GM12865 (cell line): ENCODE measurements at regions not wholly inside any gene's neighbourhood (a gene's known extent, or its start where the extent isn't known, plus 50 kb on each side); places are given as distances from the start of the nearest gene placed in this dataset.

Experiments used
- DNase-seq: peaks from one replicate; pipeline ENCODE4 v3.0.0; 2010; ENCODE audit warnings: low read depth
- H3K4me3 ChIP-seq: 2 replicates; pipeline ENCODE4 v1.5.1; 2011; ENCODE audit warnings: mild to moderate bottlenecking, low read depth, low read length, control low read depth
- TF ChIP-seq, protein P1 (sequence below): IDR thresholded peaks from 2 replicates; pipeline ENCODE4 v1.5.1; 2011; ENCODE audit warnings: low read length, control low read depth, low read depth, inconsistent platforms; ENCODE audit not compliant: insufficient read depth; ENCODE audit errors: missing control alignments

DNA sequence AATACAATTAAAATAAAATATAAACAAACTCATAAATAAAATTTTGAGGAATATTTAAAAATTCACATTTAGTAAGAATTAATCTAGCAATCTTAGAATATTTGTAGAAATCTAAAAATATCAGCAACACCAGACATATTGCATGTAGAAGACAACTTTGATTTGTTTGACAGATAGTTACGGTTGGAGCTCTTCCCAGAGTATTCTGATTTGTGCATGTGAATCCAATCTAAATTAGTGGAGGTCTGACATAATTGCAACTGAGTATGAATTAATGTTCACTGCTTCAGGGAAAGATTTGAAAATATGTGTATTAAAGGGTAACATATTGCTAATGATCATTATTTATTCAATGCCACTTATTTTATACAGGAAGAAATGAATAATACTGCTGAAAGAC, 1546.2 kb downstream of the BRINP3 start:
- no peak overlapping the region for H3K4me3 ChIP-seq
- DNase-seq = no peak
- TF ChIP-seq, protein P1, sequence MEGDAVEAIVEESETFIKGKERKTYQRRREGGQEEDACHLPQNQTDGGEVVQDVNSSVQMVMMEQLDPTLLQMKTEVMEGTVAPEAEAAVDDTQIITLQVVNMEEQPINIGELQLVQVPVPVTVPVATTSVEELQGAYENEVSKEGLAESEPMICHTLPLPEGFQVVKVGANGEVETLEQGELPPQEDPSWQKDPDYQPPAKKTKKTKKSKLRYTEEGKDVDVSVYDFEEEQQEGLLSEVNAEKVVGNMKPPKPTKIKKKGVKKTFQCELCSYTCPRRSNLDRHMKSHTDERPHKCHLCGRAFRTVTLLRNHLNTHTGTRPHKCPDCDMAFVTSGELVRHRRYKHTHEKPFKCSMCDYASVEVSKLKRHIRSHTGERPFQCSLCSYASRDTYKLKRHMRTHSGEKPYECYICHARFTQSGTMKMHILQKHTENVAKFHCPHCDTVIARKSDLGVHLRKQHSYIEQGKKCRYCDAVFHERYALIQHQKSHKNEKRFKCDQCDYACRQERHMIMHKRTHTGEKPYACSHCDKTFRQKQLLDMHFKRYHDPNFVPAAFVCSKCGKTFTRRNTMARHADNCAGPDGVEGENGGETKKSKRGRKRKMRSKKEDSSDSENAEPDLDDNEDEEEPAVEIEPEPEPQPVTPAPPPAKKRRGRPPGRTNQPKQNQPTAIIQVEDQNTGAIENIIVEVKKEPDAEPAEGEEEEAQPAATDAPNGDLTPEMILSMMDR = no peak

DNA sequence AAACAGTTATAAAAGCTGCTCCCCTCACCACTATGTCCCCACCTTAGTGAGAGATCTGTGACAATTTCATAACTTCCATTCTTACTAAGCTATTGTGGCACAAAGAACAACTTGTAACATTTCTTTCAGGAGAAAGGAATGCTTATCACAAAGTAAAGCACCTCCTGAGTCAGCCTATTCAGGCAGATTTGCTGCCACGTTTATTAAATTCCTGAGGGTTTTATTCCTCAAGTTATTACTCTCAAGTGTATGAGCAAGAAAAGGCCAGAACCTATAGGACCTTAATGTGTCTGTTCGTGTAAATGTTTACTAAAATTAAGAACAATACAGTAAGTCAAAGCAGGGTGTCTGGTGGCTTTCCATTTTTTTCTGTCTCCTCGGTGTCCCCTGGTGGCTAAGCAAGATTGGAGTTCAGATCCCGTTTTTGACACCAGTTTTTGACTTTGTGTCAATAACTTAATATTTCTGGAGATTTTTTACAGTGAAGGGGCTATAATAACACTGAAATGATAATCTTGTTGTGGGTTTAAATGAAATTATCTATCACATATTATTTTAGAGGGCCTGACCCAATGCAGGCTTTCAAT, 1539.6 kb downstream of the BRINP3 start:
- no peak overlapping the region for H3K4me3 ChIP-seq
- no peak for DNase-seq
- TF ChIP-seq, protein P1 = no peak

DNA sequence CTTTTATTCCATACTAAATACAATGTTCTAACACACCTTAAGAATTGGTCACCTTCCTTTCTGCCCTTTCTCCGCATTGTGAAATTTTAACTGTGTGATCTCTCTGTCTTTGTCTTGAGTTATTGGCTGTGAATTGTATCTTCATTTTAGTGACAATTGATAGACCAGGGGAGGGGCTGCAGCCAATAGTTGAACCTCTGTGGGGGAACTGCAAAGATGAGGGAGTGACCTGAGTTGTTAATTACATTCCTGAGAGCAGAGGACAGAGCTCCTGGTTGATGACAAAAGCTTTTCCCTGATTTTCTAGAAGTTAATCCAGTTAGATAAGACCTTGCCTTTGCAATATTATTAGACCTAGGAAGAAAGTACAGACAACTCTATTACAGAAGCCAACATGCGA, 1535.7 kb downstream of the BRINP3 start:
- TF ChIP-seq, protein P1 = no peak
- no peak for DNase-seq
- no peak overlapping the region for H3K4me3 ChIP-seq

DNA sequence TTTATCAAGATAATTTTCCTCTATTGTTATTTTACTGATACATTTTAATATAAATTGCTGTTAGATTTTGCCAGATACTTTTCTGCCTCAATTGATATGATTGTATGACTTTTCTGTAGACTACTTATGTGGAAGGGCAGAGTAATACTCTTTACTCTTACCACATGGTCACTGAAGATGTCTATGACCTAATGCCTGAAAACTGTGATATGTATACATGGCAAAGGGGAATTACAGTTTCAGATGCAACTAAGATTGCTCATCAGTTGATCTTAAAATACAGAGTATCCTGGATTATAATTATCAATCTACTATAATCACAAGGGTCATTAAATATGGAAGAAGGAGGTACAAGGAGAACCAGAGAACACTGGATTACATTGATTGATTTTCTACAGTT, 1528.0 kb downstream of the BRINP3 start:
- TF ChIP-seq, protein P1 = no peak
- H3K4me3 ChIP-seq = no peak overlapping the region

DNA sequence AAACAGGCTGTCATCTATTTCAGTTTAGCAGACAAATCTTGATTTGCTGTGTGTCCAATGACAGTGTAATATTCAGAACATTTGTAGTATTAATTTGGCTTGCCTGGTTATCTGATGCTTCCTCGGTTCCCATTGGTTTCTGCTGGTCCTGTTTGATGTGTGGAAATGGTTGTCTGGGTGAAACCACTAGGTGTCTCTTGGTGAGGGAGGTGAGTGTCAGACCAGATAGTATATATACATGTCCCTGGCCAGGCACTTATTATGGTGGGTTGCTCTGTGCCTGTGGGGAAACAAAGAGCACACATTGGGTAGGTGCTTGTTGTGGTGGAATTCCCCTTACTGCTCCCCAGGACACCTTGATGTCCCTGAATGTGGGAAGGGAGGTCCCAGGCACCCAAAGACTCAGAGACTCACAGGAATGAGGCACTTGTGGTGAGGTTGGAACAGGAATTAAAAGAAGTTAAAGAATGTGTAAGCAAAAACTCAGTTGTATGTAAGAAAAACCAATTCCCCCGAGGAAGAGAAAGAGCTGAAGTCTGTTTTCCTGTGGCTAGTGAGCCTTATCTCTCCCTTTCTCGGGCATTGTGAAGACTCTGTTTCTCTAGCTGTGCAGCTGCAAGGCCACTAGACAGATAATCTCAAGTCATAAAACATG, 1519.1 kb downstream of the BRINP3 start:
- no peak overlapping the region for H3K4me3 ChIP-seq
- TF ChIP-seq, protein P1 = peak; percentile 1
- DNase-seq = peak; percentile 5

More for the DNA sequence above, 1528.0 kb downstream of the BRINP3 start:
- DNase-seq = no peak

DNA sequence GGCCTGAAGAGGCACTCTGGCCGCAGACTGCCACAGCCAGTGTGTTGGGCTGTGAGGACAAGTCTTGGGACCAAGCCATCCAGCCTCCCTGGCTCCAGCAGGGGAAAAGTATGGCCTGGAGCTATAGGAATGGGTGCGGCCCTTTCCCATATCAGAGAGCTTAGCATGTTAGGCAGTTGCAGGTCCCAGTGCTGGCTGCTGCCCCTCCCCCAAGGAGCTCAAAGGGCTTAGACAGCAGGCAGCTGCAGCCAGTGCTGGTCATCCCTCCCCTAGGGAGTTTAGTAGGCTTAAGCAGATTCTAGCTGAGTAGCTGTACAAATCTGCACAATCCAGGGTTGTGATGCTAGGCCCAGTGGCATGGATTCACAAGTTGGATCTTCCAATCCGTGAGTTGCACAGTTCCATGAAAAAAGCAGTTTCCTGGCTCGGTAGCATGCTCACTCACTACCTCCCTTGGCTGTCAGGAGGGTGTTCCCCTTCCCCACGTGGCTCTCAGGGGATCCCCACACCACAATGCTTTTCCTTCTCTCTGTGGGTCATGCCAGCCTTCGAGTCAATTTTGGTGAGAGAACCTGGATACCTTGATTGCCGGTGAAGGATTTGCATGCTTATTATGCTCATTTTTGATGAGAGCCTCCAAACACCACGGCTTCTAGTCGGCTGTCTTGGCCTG, 1490.8 kb downstream of the BRINP3 start:
- H3K4me3 ChIP-seq = no peak overlapping the region
- TF ChIP-seq, protein P1 = no peak
- DNase-seq = peak; percentile 1

DNA sequence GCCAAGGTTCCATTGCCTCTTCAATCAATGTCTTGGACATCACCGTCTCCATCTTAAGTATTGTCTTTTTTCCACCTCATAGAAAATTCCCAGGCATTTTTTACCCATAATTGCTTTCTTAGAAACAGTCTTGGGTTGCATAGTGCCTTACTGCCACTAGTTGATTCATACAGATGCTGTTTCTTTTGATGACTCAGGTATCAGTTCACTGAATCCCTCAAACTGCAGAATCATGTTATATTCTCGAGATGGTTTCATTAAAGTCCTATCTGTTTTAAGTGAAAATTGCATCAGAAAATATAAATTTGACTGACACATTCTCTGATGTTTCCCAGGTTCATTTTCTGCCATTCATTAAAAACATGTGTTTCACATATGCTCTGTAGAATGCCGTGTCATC, 1489.1 kb downstream of the BRINP3 start:
- TF ChIP-seq, protein P1 = no peak
- no peak overlapping the region for H3K4me3 ChIP-seq
- no peak for DNase-seq
